Stimulated activated CD4-positive, alpha-beta T cell treated with anti-CD3 and anti-CD28 coated beads, Interleukin-12 subunit alpha, Interleukin-12 subunit beta, amount 100 ng/mL, for 24 hours (primary cell): ENCODE measurements at regions not wholly inside any gene's neighbourhood (a gene's known extent, or its start where the extent isn't known, plus 50 kb on each side); places are given as distances from the start of the nearest gene placed in this dataset.
"Not testable (repeated sequence)": the region's sequence is repeated elsewhere in the genome, so short reads cannot be mapped to it uniquely, and the experiment has no call there.

Experiments
- DNase-seq, 2 experiments: peaks; one replicate each; pipeline ENCODE4 v3.0.0-alpha.2; 2020; ENCODE audit warnings: low read depth in 2 of 2

- not testable (repeated sequence) for DNase-seq
Measured at GRCh38 chr9:97248252-97248651, 59.2 kb upstream of the CCDC180 start.

GRCh38 chr9:97243606-97244005, 63.9 kb upstream of the CCDC180 start:
- DNase-seq = no peak

GRCh38 chr9:97241430-97241829, 66.0 kb upstream of the CCDC180 start:
- DNase-seq = not testable (repeated sequence)

GRCh38 chr9:97237951-97238889, 69.2 kb upstream of the CCDC180 start:
- peak; percentile 43 to 63 for DNase-seq

GRCh38 chr9:97237311-97237786, 70.1 kb upstream of the CCDC180 start:
- no peak for DNase-seq

- not testable (repeated sequence) for DNase-seq
Measured at GRCh38 chr9:97233009-97233400, 74.5 kb upstream of the CCDC180 start.

- DNase-seq = not testable (repeated sequence)
Measured at GRCh38 chr9:97232060-97233008, 75.1 kb upstream of the CCDC180 start.

- not testable (repeated sequence) for DNase-seq
Measured at GRCh38 chr9:97222393-97222792, 85.1 kb upstream of the CCDC180 start.

GRCh38 chr9:97221478-97222355, 85.7 kb upstream of the CCDC180 start:
- DNase-seq = peak; percentile 17 to 35

- no peak for DNase-seq
Measured at GRCh38 chr9:97220894-97221477, 86.5 kb upstream of the CCDC180 start.

GRCh38 chr9:97220396-97220795, 87.1 kb upstream of the CCDC180 start:
- not testable (repeated sequence) for DNase-seq

GRCh38 chr9:97219443-97220140, 87.9 kb upstream of the CCDC180 start:
- not testable (repeated sequence) for DNase-seq

- DNase-seq = not testable (repeated sequence)
Measured at GRCh38 chr9:97215127-97215526, 92.3 kb upstream of the CCDC180 start.

- DNase-seq = not testable (repeated sequence)
Measured at GRCh38 chr9:97214556-97214955, 92.9 kb upstream of the CCDC180 start.

GRCh38 chr9:97199683-97200082, 107.8 kb upstream of the CCDC180 start:
- not testable (repeated sequence) for DNase-seq

GRCh38 chr9:97193767-97194166, 113.7 kb upstream of the CCDC180 start:
- DNase-seq = not testable (repeated sequence)

GRCh38 chr9:97188545-97188944, 118.9 kb upstream of the CCDC180 start:
- no peak for DNase-seq

- not testable (repeated sequence) for DNase-seq
Measured at GRCh38 chr9:97187706-97188105, 119.8 kb upstream of the CCDC180 start.

- no peak for DNase-seq
Measured at GRCh38 chr9:97186493-97186892, 121.0 kb upstream of the CCDC180 start.

- not testable (repeated sequence) for DNase-seq
Measured at GRCh38 chr9:97182532-97182931, 124.9 kb upstream of the CCDC180 start.
